HG03025 (cell line): ENCODE measurements at regions not wholly inside any gene's neighbourhood (a gene's known extent, or its start where the extent isn't known, plus 50 kb on each side); places are given as distances from the start of the nearest gene placed in this dataset.

Experiments used
- ATAC-seq: cut with Tn5 transposase; IDR thresholded peaks from one replicate; pipeline ENCODE4 v1.9.1; 2021; ENCODE audit warnings: mild to moderate bottlenecking, moderate library complexity; ENCODE audit not compliant: unreplicated experiment, low FRiP score

DNA sequence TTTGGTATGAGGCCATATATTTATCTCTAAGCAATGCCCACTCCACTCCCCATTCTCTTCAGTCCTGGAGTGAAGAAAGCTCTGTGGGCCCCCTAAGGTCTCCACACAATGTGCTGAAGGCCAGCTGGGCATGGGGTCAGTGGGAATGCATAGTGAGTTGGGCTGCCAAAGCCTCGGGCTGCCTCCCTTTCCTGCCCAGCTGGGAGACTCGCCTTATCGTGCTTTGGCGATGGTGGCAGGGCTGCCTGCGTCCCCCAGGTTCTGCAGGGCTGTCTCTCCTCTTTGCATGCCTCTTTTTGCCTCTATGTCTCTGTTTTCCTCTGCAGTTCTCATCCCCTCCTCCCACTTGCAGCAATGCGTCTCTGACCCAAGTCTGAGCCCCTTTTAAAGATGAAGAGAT is 116.5 kb downstream of the CYLD start:
- no peak for ATAC-seq

DNA sequence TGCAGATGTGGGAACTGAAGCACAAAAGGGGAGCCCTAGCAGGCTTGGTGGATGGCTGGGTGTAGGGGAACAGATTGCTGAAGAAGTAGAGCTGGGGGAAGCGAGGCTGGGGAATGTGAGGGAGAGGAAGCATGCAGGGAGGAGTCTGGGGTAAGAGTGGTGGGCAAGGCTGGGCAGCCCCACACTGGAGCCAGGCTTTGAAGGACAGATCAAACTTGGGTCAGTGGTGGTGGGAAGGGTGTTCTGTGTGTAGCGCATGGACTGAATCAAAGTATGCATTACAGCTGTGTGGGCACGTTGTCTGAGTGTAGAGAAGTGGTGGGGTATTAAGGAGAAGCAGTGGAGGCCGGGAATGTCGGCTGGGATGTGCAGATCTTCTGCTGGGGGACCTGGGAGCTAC is 116.0 kb downstream of the CYLD start:
- ATAC-seq: no peak

DNA sequence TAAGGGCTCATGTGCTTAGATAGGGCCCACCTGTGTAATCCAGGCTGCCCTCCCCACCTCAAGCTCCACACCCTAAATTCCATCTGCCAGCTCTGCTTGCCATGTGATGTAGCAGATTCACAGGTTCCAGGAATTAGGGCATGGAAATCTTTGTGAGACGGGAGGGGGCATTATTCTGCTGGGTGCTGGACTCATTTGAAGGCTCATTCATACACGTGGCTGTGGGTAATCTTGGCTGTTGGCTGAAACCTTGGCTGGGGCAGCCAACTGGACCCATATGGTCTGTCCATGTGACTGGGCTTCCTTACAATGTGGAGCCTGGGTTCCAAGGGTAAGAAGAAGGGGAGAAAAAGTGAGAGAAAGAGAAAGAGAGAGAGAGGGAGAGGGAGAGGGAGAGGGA is 115.1 kb downstream of the CYLD start:
- no peak for ATAC-seq

DNA sequence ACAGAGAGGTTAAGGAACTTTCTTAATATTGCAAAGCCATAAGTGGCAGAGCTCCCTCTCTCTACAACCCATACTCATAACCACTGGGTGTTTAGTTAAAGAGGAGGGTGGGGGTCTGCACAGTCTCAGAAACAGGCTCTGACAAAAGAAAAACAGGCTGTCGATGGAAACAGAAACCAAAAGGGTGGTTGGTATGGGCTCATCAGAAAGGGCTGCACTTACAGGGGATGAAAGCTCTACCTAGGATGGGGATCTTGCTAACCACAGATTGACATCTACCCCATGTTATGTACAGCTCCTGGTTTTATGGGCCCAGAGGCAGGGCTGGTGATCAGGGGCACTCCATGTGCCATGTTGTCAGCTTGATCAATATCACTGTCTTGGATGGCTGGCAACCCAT is 111.4 kb downstream of the CYLD start:
- no peak for ATAC-seq
